Body of pancreas (tissue), 4 donors: ENCODE measurements at regions not wholly inside any gene's neighbourhood (a gene's known extent, or its start where the extent isn't known, plus 50 kb on each side); places are given as distances from the start of the nearest gene placed in this dataset.
"Not testable (repeated sequence)": the region's sequence is repeated elsewhere in the genome, so short reads cannot be mapped to it uniquely, and the experiment has no call there.

Source experiments
- ATAC-seq: fragments of 150-250 bp; one replicate; pipeline ENCODE4 v1.9.1; 2016
- DNase-seq, 4 donors: peaks; one replicate each; pipeline ENCODE4 v3.0.0-alpha.2; 2019
- H3K27ac ChIP-seq, 4 donors: fragments of 200-600 bp; sonication (generic); 1 replicate in 3 of 4; 2 replicates in 1 of 4; pipeline versions ENCODE4 v1.5.1 to v1.6.1; 2016 to 2019; ENCODE audit warnings: mild to moderate bottlenecking in 1 of 4, mixed read lengths in 1 of 4, moderate library complexity in 1 of 4
- H3K27me3 ChIP-seq, 2 donors: fragments of 200-600 bp; sonication (generic); one replicate each; pipeline ENCODE4 v1.6.0; 2016; ENCODE audit warnings: mild to moderate bottlenecking in 1 of 2
- H3K36me3 ChIP-seq, 2 donors: fragments of 200-600 bp; sonication (generic); replicated peaks in 1 of 2; 2 replicates each; pipeline ENCODE4 v1.5.1; 2016; ENCODE audit warnings: low read depth in 2 of 2; ENCODE audit not compliant: insufficient read depth in 1 of 2
- H3K4me1 ChIP-seq: fragments of 200-600 bp; sonication (generic); one replicate; pipeline ENCODE4 v1.6.0; 2016
- H3K4me3 ChIP-seq, 2 donors: fragments of 200-600 bp; sonication (generic); 1 replicate in 1 of 2; 2 replicates in 1 of 2; pipeline ENCODE4 v1.5.1; 2016 to 2019
- H3K9me3 ChIP-seq, 3 donors: fragments of 200-600 bp; sonication (generic); 1 replicate in 2 of 3; 2 replicates in 1 of 3; pipeline ENCODE4 v1.5.1; 2016
- CTCF ChIP-seq, 7 experiments: fragments of 450-650 bp in 4 of 7; fragments of 200-600 bp in 3 of 7; sonication (generic) in 3 of 7; IDR thresholded peaks; one replicate each; pipeline ENCODE4 v1.5.1; 2016 to 2019; ENCODE audit warnings: antibody characterized with exemption in 7 of 7
- POLR2A ChIP-seq, 3 donors: fragments of 450-650 bp; IDR thresholded peaks; one replicate each; pipeline ENCODE4 v1.6.1; 2016; ENCODE audit warnings: antibody characterized with exemption in 3 of 3, mild to moderate bottlenecking in 2 of 3
- WGBS, 2 donors: methylation state at CpG; one replicate each; pipeline ENCODE4 v1.1.5; 2017; 5-methylcytosine and 5-hydroxymethylcytosine counted together
- intact Hi-C: fragments of 100-400 bp; cut with DNase I; formaldehyde crosslinking; loops from one replicate; pipeline ENCODE4 v1.15.1; 2023

DNA sequence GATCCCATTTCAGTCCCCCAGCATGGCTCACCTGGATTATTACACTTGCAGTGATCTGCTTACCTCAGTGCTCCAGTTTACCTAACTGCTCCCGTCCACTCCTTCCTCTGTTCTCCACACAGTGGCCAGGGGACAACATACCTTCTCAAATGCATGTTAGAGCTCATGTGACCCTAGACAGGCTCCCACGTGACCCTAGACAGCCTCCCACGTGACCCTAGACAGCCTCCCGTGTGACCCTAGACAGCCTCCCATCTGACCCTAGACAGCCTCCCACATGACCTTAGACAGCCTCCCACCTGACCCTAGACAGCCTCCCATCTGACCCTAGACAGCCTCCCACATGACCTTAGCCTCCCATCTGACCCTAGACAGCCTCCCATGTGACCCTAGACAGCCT is 226.0 kb upstream of the TMEM132C start:
- ATAC-seq: no peak
- Histone ChIP-seq H3K4me1 (no peaks in the 10 kb centered on the region), H3K27ac (no peak overlapping the region), H3K4me3 (no peak overlapping the region), H3K9me3 (no peaks in the 10 kb centered on the region), H3K27me3 (no peaks in the 10 kb centered on the region), H3K36me3 (no peaks in the 10 kb centered on the region)
- DNase-seq: no peak
- intact Hi-C loops: no loop called here
- no peak for TF ChIP-seq POLR2A (IDR thresholded peaks at IDR 0.05)
- no peak for TF ChIP-seq CTCF (IDR thresholded peaks at IDR 0.05)
- WGBS, 2 donors: 68 to 80% methylated on average over 4 of the region's 4 CpGs

DNA sequence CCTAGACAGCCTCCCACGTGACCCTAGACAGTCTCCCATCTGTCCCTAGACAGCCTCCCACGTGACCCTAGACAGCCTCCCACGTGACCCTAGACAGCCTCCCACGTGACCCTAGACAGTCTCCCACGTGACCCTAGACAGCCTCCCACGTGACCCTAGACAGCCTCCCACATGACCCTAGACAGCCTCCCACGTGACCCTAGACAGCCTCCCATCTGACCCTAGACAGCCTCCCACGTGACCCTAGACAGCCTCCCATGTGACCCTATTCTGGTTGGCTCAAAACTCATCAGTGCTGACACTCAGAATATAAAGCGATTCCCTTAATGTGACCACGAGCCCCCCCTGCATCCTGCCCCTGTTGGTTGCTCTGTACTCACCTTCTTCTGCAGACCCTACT is 224.7 kb upstream of the TMEM132C start:
- WGBS, 2 donors: 73 to 85% methylated on average over 4 to 10 of the region's 10 CpGs
- H3K9me3 ChIP-seq, DNase-seq, H3K36me3 ChIP-seq, H3K4me3 ChIP-seq, H3K4me1 ChIP-seq, intact Hi-C loops, ATAC-seq, H3K27me3 ChIP-seq, H3K27ac ChIP-seq: not testable (repeated sequence)

DNA sequence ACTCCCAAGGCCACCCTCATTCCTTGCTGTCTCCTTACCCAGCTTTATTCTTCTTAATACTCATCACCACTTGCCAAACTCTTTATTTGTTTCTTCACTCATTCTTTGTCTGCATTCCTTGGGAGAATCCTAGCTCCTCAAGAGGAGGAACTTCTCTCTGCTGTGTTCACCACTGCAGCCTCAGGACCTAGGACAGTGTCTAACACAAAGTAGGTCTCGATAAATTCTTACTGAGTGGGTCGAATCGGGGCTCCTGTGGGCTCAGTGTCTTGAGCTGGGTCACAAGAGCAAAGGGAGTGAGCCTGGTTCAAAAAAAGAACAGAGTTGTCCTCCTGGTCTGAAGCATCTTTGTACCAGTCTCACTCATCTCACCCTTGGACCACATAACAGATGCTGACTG is 224.1 kb upstream of the TMEM132C start:
- intact Hi-C loops: no loop called here

DNA sequence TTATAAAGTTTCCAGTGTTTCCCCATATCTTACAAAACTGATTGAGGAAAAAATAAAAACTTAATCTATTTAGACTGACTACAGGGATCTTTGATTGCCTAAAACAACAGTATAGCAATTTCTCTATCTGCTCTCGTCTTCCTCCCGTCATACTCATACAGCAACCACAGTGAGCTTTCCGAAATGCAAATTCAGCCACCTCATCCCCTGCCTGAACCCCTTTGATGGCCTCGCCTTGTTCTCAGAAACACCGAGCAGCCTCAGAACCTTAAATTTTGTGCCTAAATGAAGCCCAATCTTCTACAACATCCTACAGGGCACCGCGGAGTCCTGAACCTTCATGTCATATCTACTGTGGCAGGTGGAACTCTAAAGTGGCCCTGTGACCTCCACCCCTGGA is 223.7 kb upstream of the TMEM132C start:
- no peaks in the 10 kb centered on the region for H3K9me3 ChIP-seq
- no peak overlapping the region for H3K4me3 ChIP-seq
- H3K4me1 ChIP-seq: no peaks in the 10 kb centered on the region
- intact Hi-C loops: no loop called here
- H3K27me3 ChIP-seq: no peaks in the 10 kb centered on the region
- TF ChIP-seq CTCF (IDR thresholded peaks at IDR 0.05) (no peak), POLR2A (IDR thresholded peaks at IDR 0.05) (no peak)
- 69 to 83% methylated on average over 7 of the region's 7 CpGs for WGBS, 2 donors
- ATAC-seq: no peak
- no peak for DNase-seq
- no peaks in the 10 kb centered on the region for H3K36me3 ChIP-seq
- H3K27ac ChIP-seq: no peak overlapping the region

More for the DNA sequence above, 224.1 kb upstream of the TMEM132C start:
- Histone ChIP-seq H3K36me3 (no peaks in the 10 kb centered on the region), H3K27ac (no peak overlapping the region), H3K9me3 (no peaks in the 10 kb centered on the region), H3K4me3 (no peak overlapping the region), H3K4me1 (no peaks in the 10 kb centered on the region), H3K27me3 (no peaks in the 10 kb centered on the region)
- no peak for DNase-seq
- no peak for ATAC-seq
- 65 to 72% methylated on average over 3 of the region's 3 CpGs for WGBS, 2 donors
- TF ChIP-seq POLR2A (IDR thresholded peaks at IDR 0.05) (no peak), CTCF (IDR thresholded peaks at IDR 0.05) (no peak)

DNA sequence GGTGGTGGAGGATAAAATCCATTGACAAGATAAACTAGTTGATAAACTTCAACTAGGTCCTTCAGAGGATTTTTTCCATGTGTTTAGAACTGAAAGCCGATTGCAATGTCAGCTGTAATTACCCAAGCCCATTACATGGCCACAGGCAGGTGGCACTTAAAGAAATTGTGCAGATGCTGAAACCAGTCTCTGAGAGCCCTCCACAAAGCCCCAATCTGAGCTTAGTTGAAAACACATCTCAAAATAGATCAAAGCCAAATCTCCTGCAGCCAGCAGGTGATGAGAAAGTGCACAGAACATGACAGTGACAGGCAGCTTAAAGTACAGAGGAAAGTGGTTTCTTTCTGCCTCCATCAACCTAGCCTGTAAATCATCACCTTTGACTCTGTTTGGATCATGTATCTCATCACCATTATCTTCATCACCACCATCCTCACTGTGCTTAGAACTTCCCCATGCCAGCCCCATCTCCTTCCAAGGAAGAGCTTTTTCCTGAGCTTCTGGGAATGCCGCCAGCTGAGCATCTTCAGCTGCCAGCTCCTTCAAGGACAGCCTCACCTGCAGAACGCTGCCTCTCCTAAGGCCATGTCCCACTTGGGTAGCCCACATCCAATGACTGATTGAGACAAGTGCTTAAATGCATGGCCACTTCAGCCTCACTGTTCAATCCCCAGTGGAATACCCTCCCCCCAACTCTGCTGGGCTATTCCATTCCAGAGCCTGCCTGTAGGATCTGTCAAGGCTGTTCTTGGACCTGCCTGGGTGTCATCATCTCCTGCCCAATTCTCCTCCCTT is 219.5 kb upstream of the TMEM132C start:
- Histone ChIP-seq H3K36me3 (no peaks in the 10 kb centered on the region), H3K4me1 (no peaks in the 10 kb centered on the region), H3K27me3 (no peaks in the 10 kb centered on the region), H3K4me3 (no peak overlapping the region), H3K9me3 (no peaks in the 10 kb centered on the region), H3K27ac (no peak overlapping the region)
- WGBS, 2 donors: 43% methylated on average over 3 of the region's 3 CpGs
- DNase-seq (no peak), ATAC-seq (no peak)
- intact Hi-C loops: no loop called here
- TF ChIP-seq CTCF (IDR thresholded peaks at IDR 0.05) (no peak), POLR2A (IDR thresholded peaks at IDR 0.05) (no peak)
